HG03460 (cell line): ENCODE measurements at regions not wholly inside any gene's neighbourhood (a gene's known extent, or its start where the extent isn't known, plus 50 kb on each side); places are given as distances from the start of the nearest gene placed in this dataset.
"Not testable (repeated sequence)": the region's sequence is repeated elsewhere in the genome, so short reads cannot be mapped to it uniquely, and the experiment has no call there.

ENCODE experiments used
- ATAC-seq: cut with Tn5 transposase; IDR thresholded peaks from one replicate; pipeline ENCODE4 v1.9.1; 2021; ENCODE audit not compliant: unreplicated experiment

DNA sequence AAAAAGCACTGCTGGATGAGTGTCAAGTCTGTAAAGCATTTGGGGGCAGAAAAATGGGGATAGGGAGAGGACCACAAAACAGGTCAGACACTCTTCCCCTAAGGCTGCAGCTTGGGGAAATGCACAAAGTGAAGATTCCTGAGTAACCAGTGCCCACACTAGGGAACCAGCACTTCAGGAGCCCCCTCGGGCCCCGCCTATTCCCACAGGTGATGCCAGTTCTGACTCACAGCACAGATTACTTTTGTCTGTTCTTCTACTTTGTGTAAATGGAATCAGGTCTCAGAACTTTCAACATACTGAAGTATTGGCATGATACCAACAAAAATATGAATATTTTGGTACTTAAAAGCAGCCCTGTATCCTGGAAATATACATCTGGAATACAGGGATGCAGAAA is 112.5 kb downstream of the ADRA2C start:
- ATAC-seq, result no peak

DNA sequence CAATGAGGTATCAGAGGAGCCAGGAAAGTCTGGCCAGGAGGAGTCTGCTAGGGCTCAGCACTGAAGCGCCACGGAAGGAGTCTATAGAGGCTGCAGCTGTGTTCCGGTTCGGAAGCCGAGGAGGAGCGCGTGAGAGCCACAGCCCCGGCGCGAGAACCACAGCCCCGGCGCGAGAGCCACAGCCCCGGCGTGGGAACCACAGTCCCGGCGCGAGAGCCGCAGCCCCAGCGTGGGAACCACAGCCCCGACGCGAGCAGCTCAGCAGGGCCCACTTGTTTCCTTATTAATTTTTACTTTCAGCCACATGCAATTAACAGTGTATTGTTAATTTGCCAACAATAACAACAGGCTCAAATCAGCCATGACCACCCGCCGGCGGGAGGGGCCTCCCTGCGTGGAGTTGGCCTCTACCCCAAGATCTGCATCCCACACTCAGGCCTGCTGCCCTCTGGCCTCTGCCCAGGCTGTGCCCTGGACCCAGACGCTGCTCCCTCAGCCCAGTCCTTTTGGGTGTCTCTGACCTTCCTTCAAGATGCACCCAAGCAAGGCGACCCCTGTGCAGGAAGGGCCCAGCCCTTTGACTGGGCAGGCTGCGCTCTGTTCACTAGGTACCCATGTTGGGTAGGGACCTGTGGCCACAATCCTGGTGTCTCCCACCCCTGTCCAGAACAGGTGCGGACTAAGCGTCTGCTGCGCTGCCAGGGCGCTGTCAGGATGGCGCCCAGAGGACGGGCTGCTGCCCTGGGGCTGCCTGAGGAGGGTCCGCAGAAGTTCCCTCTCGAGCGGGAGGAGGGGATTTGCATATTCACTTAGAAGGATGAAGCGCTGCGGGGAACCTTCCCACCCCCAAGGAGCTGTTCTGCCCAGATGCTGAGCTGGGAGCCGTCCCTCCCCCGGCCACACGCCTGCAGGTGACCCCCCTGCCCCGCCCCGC is 113.8 kb downstream of the ADRA2C start:
- ATAC-seq, result no peak

DNA sequence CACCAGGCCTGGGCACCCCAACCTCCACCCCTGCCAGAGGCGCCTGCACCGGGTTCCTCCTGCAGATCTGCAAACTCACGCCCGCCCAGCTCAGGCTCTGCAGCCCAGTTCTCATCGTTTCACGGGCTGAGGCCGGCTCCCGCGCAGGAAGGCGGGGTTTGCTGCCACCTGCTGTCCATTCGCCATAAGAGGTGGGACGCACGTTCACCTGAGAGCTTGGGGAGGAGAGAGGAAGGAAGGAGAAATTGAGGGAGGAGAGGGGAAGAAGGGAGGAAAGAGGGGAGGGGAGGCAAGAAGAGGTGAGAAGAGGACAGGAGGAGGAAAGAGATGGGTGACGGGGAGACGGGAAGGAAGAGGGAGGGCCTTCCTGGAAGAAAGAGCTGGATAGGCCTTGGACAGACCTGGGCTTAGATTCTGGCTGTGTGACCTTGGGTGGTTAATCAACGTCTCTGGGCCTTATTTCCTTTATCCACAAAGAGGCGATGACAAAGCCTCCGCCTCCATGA is 114.5 kb downstream of the ADRA2C start:
- peak; percentile 64 for ATAC-seq

DNA sequence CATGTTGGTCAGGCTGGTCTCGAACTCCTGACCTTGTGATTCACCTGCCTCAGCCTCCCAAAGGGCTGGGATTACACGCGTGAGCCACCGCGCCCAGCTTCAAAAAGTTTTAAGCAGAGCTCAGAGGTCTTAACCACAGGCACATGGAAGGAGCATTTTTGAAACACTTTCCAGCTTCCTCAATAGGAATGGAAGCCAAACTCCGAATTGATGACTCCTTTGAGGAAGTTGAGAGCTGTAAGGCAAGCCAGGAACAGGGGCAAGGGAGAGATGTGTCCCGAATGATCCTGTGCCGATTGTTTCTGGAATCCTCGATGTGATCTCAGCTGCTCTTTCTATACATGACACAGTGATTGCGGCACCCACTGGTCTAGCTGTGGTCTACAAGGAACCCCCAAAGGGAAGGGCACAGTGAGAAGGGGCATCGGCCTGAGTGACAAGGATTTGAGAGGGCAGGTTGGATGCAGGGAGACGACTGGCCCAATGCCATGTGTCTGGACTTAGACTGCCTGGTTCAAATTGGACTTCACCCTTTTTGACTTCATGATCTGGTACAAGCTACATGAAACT is 116.2 kb downstream of the ADRA2C start:
- not testable (repeated sequence) for ATAC-seq

DNA sequence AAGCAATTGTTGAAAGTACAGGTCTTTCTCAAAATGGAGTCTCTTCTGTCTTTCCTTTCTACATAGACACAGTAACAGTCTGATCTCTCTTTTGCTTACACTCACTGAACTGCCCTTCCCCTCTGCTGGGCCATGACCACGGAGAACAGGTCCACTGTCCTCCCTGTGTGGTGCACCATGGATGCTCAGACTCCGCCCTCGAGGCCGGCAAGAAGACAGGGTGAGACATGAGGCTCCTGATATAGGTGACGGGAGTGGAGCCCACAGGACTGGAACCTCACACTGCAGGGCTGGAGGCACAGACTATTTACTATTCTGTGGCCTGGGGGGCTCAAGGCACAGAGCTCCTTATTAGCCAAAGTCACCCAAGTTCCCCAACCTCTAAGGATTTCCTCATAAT is 118.1 kb downstream of the ADRA2C start:
- not testable (repeated sequence) for ATAC-seq

DNA sequence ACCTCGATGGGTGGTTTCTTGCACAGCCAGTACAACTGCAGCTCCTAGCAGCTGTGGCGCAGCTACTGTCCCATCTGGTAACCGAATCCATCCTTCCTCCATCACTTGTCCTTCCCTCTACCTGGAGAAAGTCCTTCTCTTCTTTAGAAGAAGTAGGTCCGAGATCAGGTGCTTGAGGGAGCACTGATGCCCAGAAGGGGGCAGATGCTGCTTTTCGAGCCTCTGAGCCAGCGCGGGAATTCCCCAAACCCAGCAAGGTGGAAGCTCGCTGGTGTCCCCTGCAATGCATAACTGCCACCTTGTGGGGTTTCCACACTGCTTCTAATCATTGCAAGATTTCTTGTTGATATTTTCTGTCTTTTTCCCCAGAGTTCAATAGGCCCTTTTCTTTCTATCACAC is 127.4 kb downstream of the ADRA2C start:
- ATAC-seq, result not testable (repeated sequence)

DNA sequence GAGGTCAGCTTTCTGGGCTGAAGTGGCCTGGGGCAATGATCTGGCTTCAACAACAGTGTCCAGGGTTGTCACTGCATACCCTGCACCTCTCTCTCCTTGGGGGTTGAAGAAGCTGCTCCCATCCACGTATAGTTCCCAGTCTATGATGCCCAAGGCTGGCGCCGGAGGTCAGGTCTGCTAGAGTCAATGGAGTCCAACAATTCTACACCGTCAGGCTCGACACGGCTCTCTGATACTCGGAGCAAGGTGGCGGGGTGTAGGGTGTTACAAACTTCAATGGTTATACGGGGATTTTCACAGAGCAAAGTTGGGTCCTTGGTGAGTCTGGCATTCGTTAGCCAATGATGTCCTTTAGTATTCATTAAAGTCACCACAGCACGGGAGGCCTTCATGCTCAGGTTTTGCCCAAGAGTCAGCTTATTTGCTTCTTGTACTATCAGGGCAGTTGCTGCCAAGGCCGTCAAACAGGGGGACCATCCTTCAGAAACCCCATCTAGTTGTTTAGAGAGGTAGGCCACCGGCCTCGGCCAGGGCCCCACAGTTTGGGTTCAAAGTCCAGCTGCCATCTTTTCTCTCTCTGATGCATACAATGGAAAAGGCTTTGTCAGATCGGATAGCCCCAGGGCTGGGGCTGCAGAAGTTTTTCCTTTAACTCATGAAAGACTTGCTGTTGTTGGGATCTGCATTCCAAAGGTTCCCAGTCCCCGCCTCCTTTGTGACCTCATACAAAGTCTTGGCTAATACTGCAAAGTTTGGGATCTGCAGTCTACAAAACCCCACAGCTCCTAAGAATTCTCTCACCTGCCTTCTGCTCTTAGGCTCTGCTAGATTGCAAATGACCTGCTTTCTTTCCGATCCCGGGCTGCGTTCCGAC is 128.1 kb downstream of the ADRA2C start:
- ATAC-seq, result not testable (repeated sequence)

DNA sequence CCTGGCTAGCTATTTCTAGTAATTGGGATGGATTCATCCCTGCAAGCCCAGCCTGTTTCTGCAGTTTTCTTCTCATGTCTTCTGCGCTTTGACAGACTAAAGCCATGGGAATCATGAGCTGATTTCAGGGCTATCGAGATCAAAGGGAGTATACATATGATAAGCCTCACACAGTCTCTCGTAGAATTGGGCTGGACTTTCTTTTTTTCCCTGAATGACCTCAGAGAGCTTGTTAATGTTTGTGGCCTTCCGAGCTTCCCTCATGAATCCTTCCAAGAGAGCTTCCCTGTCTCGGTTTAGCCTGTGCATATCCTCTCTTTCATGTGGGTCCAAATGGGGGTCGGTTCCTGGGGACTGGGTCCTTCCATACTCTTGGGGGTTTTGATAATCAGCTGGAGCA is 130.3 kb downstream of the ADRA2C start:
- no peak for ATAC-seq

DNA sequence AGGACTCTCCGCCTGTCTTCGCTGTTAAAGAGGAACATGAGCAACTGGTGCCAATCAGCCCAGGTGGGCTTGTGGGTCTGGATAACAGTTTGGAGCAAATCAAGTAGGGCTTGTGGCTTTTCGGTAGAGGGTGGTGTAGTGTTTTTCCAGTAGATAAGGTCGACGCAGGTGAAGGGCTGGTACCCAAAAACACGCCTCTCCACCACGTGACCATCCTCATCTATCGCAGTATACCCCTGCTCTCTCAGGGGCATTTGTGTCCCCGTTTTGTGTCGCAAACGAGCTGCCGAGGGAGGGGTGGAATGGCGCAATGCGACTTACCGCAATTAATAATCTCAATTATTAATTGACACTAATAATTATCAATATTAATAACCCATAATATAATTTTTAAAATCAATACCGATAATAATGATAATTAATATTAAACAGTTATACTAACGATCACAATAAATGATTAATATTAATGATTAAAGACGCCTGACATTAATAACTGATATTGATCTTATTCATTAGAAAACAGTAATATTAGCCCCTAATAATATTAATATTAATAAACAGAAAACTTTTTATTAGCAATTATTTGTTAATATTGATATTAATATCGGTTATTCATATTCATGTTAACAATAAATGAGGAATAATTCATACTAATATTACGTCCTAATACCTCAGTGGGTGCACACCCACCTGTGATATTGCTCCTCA is 130.8 kb downstream of the ADRA2C start:
- not testable (repeated sequence) for ATAC-seq

DNA sequence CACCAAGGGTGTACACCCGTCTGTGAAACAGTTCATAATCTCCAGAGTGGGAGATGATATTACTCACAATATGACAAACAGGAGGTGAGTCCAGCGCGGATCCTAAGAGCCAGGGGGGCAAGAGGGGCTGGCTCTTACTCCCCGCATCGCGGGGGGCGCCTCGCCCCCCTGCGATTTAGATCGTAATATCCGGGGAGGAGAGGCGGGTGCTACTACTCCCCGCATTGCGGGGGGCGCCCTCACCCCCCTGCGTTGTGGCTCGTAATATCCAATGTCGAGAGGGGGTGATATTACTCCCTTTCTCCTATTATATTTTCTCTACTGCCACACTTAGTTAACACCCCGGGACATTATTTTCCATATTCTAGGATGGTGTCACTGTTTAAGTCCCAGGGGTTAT is 131.9 kb downstream of the ADRA2C start:
- no peak for ATAC-seq

DNA sequence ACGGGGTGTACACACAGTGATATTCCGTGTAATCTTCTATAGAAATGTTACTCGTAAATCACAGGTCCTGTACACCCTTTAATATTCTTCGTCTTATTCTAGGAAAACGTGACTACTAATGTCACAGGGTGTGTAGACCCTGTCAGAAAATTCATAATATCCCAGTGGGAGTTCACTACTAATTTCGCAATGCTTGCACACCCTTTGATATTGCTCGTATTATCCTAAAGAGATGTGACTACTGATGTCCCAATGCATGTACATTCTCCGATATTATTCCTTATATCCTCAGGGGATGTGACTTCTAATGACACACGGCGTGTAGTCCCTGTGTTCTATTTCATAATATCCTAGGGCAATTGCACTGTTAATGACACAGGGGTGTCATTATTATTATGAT is 132.7 kb downstream of the ADRA2C start:
- ATAC-seq, result not testable (repeated sequence)

DNA sequence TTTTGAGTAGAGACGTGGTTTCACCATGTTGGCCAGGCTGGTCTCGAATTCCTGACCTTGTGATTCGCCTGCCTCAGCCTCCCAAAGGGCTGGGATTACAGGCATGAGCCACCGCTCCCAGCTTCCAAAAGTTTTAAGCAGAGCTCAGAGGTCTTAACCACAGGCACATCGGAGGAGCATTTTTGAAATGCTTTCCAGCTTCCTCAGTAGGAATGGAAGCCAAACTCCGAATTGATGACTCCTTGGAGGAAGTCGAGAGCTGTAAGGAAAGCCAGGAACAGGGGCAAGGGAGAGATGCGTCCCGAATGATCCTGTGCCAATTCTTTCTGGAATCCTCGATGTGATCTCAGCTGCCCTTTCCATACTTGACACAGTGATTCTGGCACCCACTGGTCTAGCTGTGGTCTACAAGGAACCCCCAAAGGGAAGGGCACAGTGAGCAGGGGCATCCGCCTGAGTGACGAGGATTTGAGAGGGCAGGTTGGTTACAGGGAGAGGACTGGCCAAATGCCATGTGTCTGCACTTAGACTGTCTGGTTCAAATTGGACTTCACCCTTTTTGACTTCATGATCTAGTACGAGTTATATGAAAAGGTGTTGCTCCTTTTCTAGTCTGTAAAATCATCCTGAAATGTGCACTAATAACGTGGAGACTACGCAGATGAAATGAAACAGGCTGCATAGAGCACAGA is 138.2 kb downstream of the ADRA2C start:
- not testable (repeated sequence) for ATAC-seq

DNA sequence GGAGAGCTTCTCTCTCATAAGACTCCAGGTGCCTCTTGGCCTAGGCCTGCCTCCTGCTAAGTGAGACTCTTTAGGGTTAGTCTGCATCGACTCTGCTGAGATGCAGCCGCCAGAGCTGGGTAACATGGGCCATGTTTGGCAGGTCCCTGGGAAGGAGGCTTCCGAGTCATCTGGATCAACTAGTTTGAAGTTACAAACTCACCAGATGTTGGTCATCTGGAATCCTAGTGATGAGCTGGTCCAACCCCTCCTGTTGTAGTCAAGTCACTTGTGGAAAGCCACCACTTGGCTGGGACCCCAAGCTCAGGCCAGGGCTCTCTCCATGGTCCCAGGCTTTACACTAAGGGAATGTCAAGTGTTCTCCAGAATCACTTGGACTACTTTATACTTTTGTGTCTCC is 143.4 kb downstream of the ADRA2C start:
- not testable (repeated sequence) for ATAC-seq

DNA sequence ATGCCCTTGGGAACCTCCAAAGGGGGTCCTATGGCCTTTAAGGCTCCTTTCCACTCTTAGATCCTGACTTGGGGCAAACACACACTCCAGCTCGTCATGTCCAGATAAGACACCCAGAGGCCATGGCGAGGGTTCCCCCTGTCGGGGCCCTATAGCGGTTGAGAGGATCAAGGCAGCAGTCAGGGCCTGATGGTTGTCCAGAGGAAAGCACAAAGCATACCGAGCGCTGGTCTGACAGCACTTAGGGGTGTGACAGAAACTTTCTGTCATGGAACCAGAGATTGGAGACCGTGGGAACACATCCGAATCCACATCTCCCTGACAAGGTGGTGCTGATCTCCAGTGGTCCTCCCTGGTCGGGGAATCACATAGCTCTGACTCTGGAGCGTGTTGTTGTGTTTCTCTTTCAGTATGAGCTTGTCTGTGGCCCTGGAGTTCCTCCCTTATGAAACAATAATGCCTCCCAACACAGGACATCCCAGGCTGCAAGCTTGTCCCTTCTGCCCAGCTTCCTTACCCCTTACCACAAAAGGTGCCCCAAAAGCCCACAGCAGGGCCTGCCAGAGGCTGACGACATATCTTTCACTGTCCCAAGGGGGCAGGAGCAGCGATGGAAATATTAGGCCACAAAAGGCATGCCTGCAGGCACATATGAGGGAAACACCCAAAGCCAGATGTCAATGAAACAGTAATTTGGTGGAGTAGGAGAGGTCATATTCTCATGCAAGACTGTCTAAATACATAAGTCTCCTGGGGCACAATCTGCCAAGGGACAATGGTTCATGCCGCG is 144.2 kb downstream of the ADRA2C start:
- not testable (repeated sequence) for ATAC-seq

DNA sequence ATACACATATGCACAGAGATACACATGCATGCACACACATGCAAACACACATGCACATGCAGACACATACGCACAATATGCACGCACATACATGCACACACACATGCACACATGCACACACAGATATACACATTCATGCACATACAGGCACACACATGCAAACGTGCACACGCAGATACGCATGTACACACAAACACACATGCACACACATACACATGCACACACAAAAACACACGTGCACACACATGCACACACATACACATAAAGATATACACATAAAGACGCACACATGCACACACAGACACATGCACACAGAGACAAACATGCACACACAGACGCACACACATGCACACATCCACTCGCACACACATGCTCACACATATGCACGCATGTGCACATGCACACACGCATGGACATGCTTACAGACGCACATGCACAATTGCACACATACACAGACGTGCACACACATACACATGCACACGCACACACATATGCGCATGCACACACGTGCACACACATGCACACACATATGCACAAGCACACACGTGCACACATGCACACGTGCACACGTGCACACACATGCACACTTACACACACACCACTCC is 145.2 kb downstream of the ADRA2C start:
- no peak for ATAC-seq

DNA sequence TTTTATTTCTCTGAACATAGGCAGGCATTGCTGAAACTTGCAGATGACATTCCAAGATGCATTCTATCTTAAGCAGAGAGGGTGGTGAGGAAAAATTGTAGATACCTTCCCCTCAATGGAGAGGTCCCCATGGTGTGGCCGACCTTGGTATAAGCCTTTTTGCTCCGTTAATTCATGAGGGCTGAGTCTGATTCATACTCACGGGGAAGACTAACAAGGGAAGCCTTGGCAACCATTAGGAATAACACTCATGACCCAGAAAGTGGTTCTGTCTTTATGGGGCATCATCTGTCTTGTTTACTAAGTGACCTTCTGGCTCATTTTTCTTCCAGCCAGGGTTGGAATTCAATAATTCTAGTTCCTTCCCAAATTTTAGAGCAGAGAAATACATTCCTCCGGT is 148.3 kb downstream of the ADRA2C start:
- not testable (repeated sequence) for ATAC-seq

DNA sequence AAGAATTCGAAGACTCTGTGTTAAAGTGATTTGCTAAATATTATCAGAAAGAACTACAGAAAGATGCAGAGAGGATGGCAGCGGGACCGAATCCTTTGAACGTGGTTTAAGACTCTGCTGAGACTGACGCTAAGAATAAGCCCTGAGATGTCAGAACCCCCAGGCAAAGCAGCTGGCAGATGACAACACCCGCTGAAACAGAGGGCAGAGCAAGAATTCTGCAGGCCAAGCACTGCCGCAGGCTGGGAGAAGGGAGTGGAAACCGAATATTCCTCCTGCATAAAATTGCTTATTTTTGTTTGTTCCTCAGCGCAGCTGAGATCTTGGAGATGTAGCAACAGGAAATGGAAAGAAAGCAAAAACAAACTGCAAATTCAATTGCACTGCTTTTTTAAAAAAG is 153.3 kb downstream of the ADRA2C start:
- not testable (repeated sequence) for ATAC-seq

DNA sequence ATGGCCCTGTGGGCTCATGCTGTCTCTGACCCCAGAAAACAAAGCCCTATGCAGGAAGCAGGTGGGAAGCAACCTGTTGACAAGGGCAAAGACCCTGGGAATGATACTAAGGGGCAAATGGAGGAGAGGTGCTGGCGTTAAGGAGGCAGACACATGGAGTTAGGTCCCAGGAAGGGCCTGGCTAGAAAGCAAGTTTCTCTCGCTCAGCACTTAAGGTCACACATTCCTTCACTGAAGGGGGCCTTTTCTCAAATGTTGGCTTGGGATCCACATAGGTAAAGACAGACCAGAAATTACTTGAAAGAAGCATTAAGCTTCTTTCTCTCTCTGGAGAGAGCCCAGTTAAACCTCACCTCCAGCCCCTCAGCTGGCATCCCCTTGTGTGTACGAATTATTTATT is 155.7 kb downstream of the ADRA2C start:
- not testable (repeated sequence) for ATAC-seq

DNA sequence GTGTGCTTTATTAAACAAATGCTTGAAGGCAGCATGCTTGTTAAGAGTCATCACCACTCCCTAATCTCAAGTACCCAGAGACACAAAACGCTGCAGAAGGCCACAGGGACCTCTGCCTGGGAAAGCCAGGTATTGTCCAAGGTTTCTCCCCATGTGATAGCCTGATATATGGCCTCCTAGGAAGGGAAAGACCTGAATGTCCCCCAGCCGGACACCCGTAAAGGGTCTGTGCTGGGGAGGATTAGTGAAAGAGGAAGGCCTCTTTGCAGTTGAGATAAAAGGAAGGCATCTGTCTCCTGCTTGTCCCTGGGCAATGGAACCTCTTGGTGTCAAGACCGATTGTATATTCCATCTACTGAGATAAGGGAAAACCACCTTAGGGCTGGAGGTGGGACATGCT is 159.7 kb downstream of the ADRA2C start:
- not testable (repeated sequence) for ATAC-seq
